GM23338 (cell line): ENCODE measurements at regions not wholly inside any gene's neighbourhood (a gene's known extent, or its start where the extent isn't known, plus 50 kb on each side); places are given as distances from the start of the nearest gene placed in this dataset.

Experiments used
- ATAC-seq: fragments of 200-7000 bp; cut with Tn5 transposase; 3 replicates; pipeline ENCODE4 v1.9.1; 2020
- DNase-seq: peaks from one replicate; pipeline ENCODE4 v3.0.0-alpha.2; 2015; ENCODE audit warnings: low spot score
- H2AFZ ChIP-seq: fragments of 200-600 bp; sonication (generic); 2 replicates; pipeline ENCODE4 v1.8.0; 2016; ENCODE audit warnings: antibody characterized with exemption, mild to moderate bottlenecking, moderate library complexity
- H3F3A ChIP-seq: fragments of 200-600 bp; sonication (generic); replicated peaks from 2 replicates; pipeline ENCODE4 v1.8.0; 2017; ENCODE audit warnings: antibody characterized with exemption, mixed run types, low read depth
- H3K27ac ChIP-seq: fragments of 200-600 bp; sonication (generic); 2 replicates; pipeline ENCODE4 v1.6.1; 2016; ENCODE audit warnings: low read depth
- H3K27me3 ChIP-seq: fragments of 200-600 bp; sonication (generic); 2 replicates; pipeline ENCODE4 v1.8.0; 2016; ENCODE audit warnings: mild to moderate bottlenecking, mixed run types, moderate library complexity; ENCODE audit not compliant: insufficient read depth
- H3K36me3 ChIP-seq: fragments of 200-600 bp; sonication (generic); 2 replicates; pipeline ENCODE4 v1.8.0; 2016; ENCODE audit warnings: mild to moderate bottlenecking; ENCODE audit not compliant: insufficient read depth
- H3K4me1 ChIP-seq: fragments of 200-600 bp; sonication (generic); 2 replicates; pipeline ENCODE4 v1.8.0; 2016; ENCODE audit warnings: mild to moderate bottlenecking, moderate library complexity; ENCODE audit not compliant: insufficient read depth
- H3K4me2 ChIP-seq: fragments of 200-600 bp; sonication (generic); 2 replicates; pipeline ENCODE4 v1.7.1; 2017; ENCODE audit warnings: mixed run types
- H3K4me3 ChIP-seq: fragments of 200-600 bp; sonication (generic); 2 replicates; pipeline ENCODE4 v1.6.1; 2016; ENCODE audit warnings: mixed run types
- H3K79me2 ChIP-seq: fragments of 200-600 bp; sonication (generic); replicated peaks from 2 replicates; pipeline ENCODE4 v1.8.0; 2017; ENCODE audit warnings: mild to moderate bottlenecking; ENCODE audit not compliant: insufficient read depth
- H3K9me2 ChIP-seq: fragments of 200-600 bp; sonication (generic); 2 replicates; pipeline ENCODE4 v1.8.0; 2017; ENCODE audit not compliant: insufficient read depth
- H4K20me1 ChIP-seq: fragments of 200-600 bp; sonication (generic); replicated peaks from 2 replicates; pipeline ENCODE4 v1.8.0; 2017; ENCODE audit warnings: mild to moderate bottlenecking; ENCODE audit not compliant: insufficient read depth
- H3K27ac Mint-ChIP-seq: 2 replicates; pipeline ENCODE4 v1.8.0; 2020; ENCODE audit warnings: inconsistent platforms, mild to moderate bottlenecking, moderate library complexity, mixed read lengths
- H3K27me3 Mint-ChIP-seq: 3 replicates; pipeline ENCODE4 v1.8.0; 2022; ENCODE audit warnings: low read depth, mild to moderate bottlenecking, moderate library complexity, mixed read lengths, inconsistent platforms; ENCODE audit not compliant: insufficient read depth, poor library complexity
- H3K36me3 Mint-ChIP-seq: 3 replicates; pipeline ENCODE4 v1.8.0; 2021; ENCODE audit warnings: low read depth, mild to moderate bottlenecking, inconsistent platforms, moderate library complexity, mixed read lengths
- H3K4me1 Mint-ChIP-seq: 3 replicates; pipeline ENCODE4 v1.8.0; 2020; ENCODE audit warnings: mild to moderate bottlenecking, inconsistent platforms, mixed read lengths
- H3K4me3 Mint-ChIP-seq: 3 replicates; pipeline ENCODE4 v1.8.0; 2021; ENCODE audit warnings: moderate library complexity, mild to moderate bottlenecking, inconsistent platforms, mixed read lengths
- H3K9me3 Mint-ChIP-seq: 3 replicates; pipeline ENCODE4 v1.8.0; 2020; ENCODE audit warnings: moderate library complexity, mild to moderate bottlenecking, inconsistent platforms, mixed read lengths
- CREB1 ChIP-seq: fragments of 250-450 bp; sonication (Bioruptor Pico); IDR thresholded peaks from 2 replicates; pipeline ENCODE4 v1.5.0; 2020; ENCODE audit warnings: low read depth, mild to moderate bottlenecking, moderate library complexity
- EZH2 ChIP-seq: fragments of 200-600 bp; sonication (generic); IDR thresholded peaks from one replicate; pipeline ENCODE4 v1.8.0; 2017; ENCODE audit warnings: antibody characterized with exemption, mild to moderate bottlenecking, low read depth; ENCODE audit not compliant: unreplicated experiment
- EZH2phosphoT487 ChIP-seq: fragments of 200-600 bp; sonication (generic); IDR thresholded peaks from one replicate; pipeline ENCODE4 v1.8.1; 2018; ENCODE audit warnings: antibody characterized with exemption; ENCODE audit not compliant: unreplicated experiment
- JUNB ChIP-seq: IDR thresholded peaks from one replicate; pipeline ENCODE4 v1.6.1; 2016; ENCODE audit warnings: antibody characterized with exemption; ENCODE audit not compliant: unreplicated experiment
- NANOG ChIP-seq: IDR thresholded peaks from 2 replicates; pipeline ENCODE4 v1.6.1; 2016; ENCODE audit warnings: antibody characterized with exemption, borderline replicate concordance
- POLR2AphosphoS5 ChIP-seq: IDR thresholded peaks from 2 replicates; pipeline ENCODE4 v1.6.1; 2016; ENCODE audit warnings: antibody characterized with exemption, low read depth
- STAT1 ChIP-seq: IDR thresholded peaks from one replicate; pipeline ENCODE4 v1.6.1; 2016; ENCODE audit warnings: antibody characterized with exemption; ENCODE audit not compliant: unreplicated experiment
- ZNF114 ChIP-seq: fragments of 250-450 bp; sonication (Bioruptor Pico); IDR thresholded peaks from 2 replicates; pipeline ENCODE4 v1.5.0; 2020; ENCODE audit warnings: mild to moderate bottlenecking, moderate library complexity
- ZNF331 ChIP-seq: fragments of 250-450 bp; sonication (Bioruptor Pico); IDR thresholded peaks from 2 replicates; pipeline ENCODE4 v1.5.0; 2020; ENCODE audit warnings: low read depth, mild to moderate bottlenecking, moderate library complexity
- TF ChIP-seq, protein P1 (sequence below): IDR thresholded peaks from one replicate; pipeline ENCODE4 v1.6.1; 2018; ENCODE audit warnings: antibody characterized with exemption; ENCODE audit not compliant: unreplicated experiment
- TF ChIP-seq, protein P2 (sequence below): IDR thresholded peaks from 2 replicates; pipeline ENCODE4 v1.6.1; 2016; ENCODE audit warnings: antibody characterized with exemption
- TF ChIP-seq, protein P3 (sequence below): fragments of 250-450 bp; sonication (Bioruptor Pico); IDR thresholded peaks from 2 replicates; pipeline ENCODE4 v1.5.0; 2020; ENCODE audit warnings: mild to moderate bottlenecking, moderate library complexity

DNA sequence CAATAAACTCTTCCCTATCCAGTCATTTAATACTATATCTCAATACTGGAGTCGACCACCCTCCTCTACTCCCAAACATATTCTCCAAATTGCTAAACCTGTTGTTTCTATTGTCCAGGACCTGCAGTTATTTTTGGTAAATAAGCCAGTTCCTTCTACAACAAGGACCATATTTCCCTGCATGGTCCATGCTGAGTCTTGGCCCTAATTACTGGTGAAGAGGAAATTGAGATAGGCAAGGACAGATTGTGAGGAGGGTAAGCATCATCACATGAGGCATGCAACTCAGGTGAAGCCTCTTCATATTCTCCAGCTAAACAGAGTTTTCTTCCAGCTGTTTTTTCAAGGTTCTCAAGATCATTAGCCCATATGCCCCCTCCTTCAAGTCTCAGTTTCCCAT lies 1193.6 kb downstream of the RAPGEF2 start:
- Histone ChIP-seq H3K9me2 (0 out of 2 replicates have a peak, but pooled peaks cover 3% of the 10 kb centered on the region), H3K27ac (no peak overlapping the region), H3K4me2 (no peak overlapping the region), H3K4me1 (no peaks in the 10 kb centered on the region), H2AFZ (no peak overlapping the region), H3K27me3 (no peaks in the 10 kb centered on the region), H3K79me2 (no peaks in the 10 kb centered on the region), H3K4me3 (no peak overlapping the region), H3K36me3 (no peaks in the 10 kb centered on the region), H3F3A (no peaks in the 10 kb centered on the region), H4K20me1 (no peaks in the 10 kb centered on the region)
- ATAC-seq (no peak), DNase-seq (no peak)
- Mint-ChIP-seq H3K36me3 (no peaks in the 10 kb centered on the region), H3K4me1 (no peaks in the 10 kb centered on the region), H3K27me3 (no peaks in the 10 kb centered on the region), H3K27ac (no peak overlapping the region), H3K4me3 (no peak overlapping the region), H3K9me3 (no peaks in the 10 kb centered on the region)
- TF ChIP-seq ZNF114 (CRISPR knock-in tag) (no peak), NANOG (no peak)

DNA sequence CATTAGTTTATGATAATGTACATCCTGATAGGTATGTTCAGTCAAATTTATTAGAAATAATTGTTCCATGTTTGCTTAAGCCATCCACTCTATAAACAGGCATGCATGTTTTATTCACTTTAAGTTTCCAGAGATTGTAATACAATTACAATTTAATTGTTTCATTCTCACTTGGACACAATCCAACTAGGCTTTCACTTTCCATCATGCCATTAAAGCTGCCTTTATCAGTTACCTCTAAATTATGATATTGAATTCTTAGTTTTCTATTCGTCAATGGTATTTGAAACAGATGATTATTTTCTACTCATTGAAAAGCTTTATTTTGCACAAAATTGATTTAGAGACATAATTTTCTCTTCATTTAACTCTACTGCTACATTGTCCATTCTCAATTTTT lies 1196.3 kb downstream of the RAPGEF2 start:
- Histone ChIP-seq H4K20me1 (no peaks in the 10 kb centered on the region), H3K27ac (no peak overlapping the region), H3K4me1 (no peaks in the 10 kb centered on the region), H3F3A (no peaks in the 10 kb centered on the region), H3K9me2 (0 out of 2 replicates have a peak, but pooled peaks cover 3% of the 10 kb centered on the region), H3K4me2 (no peak overlapping the region), H2AFZ (no peak overlapping the region), H3K36me3 (no peaks in the 10 kb centered on the region), H3K4me3 (no peak overlapping the region), H3K27me3 (no peaks in the 10 kb centered on the region), H3K79me2 (no peaks in the 10 kb centered on the region)
- H3K27ac Mint-ChIP-seq: no peak overlapping the region
- H3K4me1 Mint-ChIP-seq: no peaks in the 10 kb centered on the region
- DNase-seq: no peak
- ATAC-seq: no peak
- H3K27me3 Mint-ChIP-seq: no peaks in the 10 kb centered on the region
- no peak overlapping the region for H3K4me3 Mint-ChIP-seq
- no peaks in the 10 kb centered on the region for H3K36me3 Mint-ChIP-seq
- H3K9me3 Mint-ChIP-seq: no peaks in the 10 kb centered on the region
- no peak for TF ChIP-seq CREB1 (CRISPR knock-in tag)
- TF ChIP-seq EZH2: no peak
- TF ChIP-seq EZH2phosphoT487: no peak
- no peak for TF ChIP-seq NANOG
- TF ChIP-seq, protein P1, sequence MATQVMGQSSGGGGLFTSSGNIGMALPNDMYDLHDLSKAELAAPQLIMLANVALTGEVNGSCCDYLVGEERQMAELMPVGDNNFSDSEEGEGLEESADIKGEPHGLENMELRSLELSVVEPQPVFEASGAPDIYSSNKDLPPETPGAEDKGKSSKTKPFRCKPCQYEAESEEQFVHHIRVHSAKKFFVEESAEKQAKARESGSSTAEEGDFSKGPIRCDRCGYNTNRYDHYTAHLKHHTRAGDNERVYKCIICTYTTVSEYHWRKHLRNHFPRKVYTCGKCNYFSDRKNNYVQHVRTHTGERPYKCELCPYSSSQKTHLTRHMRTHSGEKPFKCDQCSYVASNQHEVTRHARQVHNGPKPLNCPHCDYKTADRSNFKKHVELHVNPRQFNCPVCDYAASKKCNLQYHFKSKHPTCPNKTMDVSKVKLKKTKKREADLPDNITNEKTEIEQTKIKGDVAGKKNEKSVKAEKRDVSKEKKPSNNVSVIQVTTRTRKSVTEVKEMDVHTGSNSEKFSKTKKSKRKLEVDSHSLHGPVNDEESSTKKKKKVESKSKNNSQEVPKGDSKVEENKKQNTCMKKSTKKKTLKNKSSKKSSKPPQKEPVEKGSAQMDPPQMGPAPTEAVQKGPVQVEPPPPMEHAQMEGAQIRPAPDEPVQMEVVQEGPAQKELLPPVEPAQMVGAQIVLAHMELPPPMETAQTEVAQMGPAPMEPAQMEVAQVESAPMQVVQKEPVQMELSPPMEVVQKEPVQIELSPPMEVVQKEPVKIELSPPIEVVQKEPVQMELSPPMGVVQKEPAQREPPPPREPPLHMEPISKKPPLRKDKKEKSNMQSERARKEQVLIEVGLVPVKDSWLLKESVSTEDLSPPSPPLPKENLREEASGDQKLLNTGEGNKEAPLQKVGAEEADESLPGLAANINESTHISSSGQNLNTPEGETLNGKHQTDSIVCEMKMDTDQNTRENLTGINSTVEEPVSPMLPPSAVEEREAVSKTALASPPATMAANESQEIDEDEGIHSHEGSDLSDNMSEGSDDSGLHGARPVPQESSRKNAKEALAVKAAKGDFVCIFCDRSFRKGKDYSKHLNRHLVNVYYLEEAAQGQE: no peak
- TF ChIP-seq POLR2AphosphoS5: no peak
- no peak for TF ChIP-seq JUNB
- TF ChIP-seq, protein P2, sequence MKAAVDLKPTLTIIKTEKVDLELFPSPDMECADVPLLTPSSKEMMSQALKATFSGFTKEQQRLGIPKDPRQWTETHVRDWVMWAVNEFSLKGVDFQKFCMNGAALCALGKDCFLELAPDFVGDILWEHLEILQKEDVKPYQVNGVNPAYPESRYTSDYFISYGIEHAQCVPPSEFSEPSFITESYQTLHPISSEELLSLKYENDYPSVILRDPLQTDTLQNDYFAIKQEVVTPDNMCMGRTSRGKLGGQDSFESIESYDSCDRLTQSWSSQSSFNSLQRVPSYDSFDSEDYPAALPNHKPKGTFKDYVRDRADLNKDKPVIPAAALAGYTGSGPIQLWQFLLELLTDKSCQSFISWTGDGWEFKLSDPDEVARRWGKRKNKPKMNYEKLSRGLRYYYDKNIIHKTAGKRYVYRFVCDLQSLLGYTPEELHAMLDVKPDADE: no peak
- no peak for TF ChIP-seq STAT1
- TF ChIP-seq, protein P3, sequence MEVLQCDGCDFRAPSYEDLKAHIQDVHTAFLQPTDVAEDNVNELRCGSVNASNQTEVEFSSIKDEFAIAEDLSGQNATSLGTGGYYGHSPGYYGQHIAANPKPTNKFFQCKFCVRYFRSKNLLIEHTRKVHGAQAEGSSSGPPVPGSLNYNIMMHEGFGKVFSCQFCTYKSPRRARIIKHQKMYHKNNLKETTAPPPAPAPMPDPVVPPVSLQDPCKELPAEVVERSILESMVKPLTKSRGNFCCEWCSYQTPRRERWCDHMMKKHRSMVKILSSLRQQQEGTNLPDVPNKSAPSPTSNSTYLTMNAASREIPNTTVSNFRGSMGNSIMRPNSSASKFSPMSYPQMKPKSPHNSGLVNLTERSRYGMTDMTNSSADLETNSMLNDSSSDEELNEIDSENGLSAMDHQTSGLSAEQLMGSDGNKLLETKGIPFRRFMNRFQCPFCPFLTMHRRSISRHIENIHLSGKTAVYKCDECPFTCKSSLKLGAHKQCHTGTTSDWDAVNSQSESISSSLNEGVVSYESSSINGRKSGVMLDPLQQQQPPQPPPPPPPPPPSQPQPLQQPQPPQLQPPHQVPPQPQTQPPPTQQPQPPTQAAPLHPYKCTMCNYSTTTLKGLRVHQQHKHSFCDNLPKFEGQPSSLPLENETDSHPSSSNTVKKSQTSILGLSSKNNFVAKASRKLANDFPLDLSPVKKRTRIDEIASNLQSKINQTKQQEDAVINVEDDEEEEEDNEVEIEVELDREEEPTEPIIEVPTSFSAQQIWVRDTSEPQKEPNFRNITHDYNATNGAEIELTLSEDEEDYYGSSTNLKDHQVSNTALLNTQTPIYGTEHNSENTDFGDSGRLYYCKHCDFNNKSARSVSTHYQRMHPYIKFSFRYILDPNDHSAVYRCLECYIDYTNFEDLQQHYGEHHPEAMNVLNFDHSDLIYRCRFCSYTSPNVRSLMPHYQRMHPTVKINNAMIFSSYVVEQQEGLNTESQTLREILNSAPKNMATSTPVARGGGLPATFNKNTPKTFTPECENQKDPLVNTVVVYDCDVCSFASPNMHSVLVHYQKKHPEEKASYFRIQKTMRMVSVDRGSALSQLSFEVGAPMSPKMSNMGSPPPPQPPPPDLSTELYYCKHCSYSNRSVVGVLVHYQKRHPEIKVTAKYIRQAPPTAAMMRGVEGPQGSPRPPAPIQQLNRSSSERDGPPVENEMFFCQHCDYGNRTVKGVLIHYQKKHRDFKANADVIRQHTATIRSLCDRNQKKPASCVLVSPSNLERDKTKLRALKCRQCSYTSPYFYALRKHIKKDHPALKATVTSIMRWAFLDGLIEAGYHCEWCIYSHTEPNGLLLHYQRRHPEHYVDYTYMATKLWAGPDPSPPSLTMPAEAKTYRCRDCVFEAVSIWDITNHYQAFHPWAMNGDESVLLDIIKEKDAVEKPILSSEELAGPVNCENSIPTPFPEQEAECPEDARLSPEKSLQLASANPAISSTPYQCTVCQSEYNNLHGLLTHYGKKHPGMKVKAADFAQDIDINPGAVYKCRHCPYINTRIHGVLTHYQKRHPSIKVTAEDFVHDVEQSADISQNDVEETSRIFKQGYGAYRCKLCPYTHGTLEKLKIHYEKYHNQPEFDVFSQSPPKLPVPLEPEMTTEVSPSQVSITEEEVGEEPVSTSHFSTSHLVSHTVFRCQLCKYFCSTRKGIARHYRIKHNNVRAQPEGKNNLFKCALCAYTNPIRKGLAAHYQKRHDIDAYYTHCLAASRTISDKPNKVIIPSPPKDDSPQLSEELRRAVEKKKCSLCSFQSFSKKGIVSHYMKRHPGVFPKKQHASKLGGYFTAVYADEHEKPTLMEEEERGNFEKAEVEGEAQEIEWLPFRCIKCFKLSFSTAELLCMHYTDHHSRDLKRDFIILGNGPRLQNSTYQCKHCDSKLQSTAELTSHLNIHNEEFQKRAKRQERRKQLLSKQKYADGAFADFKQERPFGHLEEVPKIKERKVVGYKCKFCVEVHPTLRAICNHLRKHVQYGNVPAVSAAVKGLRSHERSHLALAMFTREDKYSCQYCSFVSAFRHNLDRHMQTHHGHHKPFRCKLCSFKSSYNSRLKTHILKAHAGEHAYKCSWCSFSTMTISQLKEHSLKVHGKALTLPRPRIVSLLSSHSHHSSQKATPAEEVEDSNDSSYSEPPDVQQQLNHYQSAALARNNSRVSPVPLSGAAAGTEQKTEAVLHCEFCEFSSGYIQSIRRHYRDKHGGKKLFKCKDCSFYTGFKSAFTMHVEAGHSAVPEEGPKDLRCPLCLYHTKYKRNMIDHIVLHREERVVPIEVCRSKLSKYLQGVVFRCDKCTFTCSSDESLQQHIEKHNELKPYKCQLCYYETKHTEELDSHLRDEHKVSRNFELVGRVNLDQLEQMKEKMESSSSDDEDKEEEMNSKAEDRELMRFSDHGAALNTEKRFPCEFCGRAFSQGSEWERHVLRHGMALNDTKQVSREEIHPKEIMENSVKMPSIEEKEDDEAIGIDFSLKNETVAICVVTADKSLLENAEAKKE (CRISPR knock-in tag): no peak
- TF ChIP-seq ZNF331 (CRISPR knock-in tag): no peak
- TF ChIP-seq ZNF114 (CRISPR knock-in tag): no peak
